GM18867 (cell line): ENCODE measurements at regions not wholly inside any gene's neighbourhood (a gene's known extent, or its start where the extent isn't known, plus 50 kb on each side); places are given as distances from the start of the nearest gene placed in this dataset.
"Not testable (repeated sequence)": the region's sequence is repeated elsewhere in the genome, so short reads cannot be mapped to it uniquely, and the experiment has no call there.

Experiments used
- ATAC-seq: cut with Tn5 transposase; IDR thresholded peaks from one replicate; pipeline ENCODE4 v1.9.1; 2021; ENCODE audit warnings: mild to moderate bottlenecking, moderate library complexity; ENCODE audit not compliant: unreplicated experiment

DNA sequence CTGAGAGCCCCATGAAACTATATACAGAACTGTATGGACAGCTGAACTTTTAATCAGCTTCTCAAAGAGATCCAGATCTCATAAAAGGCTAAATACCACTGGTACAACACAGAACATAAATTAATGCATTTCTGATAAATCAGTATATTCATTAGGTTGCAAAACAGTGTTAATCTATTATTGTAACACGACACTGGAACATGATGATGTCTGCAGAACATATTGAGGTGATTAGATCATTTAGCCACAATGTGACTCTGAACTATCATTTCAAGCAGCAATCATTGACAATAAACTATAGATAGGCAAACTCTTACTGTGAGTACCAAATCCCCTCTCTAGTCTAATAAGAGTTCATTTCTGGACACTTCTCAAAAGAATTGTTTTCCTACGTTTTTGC is 50.3 kb downstream of the GASK1B start:
- ATAC-seq, result no peak

DNA sequence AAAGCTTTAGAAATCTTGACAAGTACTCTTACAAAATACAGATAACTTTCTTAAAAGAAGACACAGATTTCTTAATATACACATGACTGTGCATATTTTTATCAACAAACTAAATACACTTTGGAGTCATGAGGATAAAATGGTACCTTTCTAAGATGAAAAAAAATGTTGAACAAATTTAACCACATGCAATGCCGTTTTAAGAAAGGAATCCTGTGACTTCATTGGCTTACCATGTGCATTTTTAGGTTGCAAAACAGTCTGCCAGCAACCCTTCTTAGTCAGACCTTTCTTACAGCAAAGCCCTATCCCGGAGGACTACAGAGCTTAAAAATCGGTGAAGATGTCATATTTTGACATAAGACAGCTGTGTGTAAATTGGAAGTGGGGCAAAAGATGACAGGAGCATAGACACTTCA is 51.7 kb downstream of the GASK1B start:
- no peak for ATAC-seq

DNA sequence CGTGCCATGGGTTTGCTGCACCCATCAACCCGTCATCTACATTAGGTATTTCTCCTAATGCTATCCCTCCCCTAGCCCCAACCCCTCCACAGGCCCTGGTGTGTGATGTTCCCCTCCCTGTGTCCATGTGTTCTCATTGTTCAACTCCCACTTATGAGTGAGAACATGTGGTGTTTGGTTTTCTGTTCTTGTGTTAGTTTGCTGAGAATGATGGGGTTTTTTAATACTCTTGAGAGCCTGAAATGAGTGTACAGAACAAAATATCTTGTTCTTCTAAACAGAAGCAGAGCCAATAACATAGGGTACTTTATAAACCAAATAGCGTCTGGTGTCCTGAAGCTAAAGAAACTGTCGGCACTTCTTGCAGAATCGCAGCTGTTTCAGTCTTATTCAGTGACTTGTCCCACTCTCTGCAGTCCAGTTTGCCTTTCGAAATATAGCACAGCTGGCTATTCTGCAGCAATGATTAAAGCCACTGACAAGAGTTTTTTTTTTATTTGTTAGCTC is 52.1 kb downstream of the GASK1B start:
- ATAC-seq, result not testable (repeated sequence)

- no peak for ATAC-seq
Measured at GRCh38 chr4:158112611-158113010, 60.2 kb downstream of the GASK1B start.

GRCh38 chr4:158111241-158111640 is 61.6 kb downstream of the GASK1B start:
- ATAC-seq, result no peak

DNA sequence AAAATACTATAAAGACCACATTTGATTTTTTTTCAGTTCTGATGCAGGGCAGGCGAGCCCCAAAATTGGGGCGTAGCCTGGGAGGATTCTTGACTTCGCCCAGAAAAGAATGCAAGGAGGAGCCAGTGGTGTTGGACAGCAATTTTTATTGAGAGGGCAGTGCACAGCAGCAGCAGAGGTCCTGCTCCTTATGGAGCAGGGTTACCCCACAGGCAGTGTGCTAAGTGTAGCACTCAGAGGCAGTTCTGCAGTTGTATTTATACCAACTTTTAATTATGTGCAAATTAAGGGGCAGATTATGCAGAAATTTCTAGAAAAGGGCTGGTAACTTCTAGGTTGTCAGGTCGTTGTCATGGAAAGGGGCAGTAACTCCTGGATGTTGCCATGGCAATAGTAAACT is 69.9 kb downstream of the GASK1B start:
- no peak for ATAC-seq

GRCh38 chr4:158099686-158100085 is 73.1 kb downstream of the GASK1B start:
- ATAC-seq, result no peak

DNA sequence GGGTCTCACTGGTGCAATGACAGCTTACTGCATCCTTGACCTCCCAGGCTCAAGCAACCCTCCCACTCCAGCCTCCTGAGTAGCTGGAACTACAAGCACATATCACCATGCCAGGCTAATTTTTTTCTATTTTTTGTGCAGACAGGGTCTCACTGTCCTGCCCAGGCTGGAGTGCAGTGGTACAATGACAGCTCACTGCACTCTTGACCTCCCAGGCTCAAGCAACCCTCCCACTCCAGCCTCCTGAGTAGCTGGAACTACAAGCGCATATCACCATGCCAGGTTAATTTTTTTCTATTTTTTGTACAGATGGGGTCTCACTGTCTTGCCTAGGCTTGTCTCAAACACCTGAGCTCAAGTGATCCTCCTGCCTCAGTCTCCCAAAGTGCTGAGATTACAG is 74.0 kb downstream of the GASK1B start:
- no peak for ATAC-seq

- no peak for ATAC-seq
Measured at GRCh38 chr4:158094413-158095134, 78.3 kb downstream of the GASK1B start.

GRCh38 chr4:158090323-158090722 is 82.5 kb downstream of the GASK1B start:
- no peak for ATAC-seq

- not testable (repeated sequence) for ATAC-seq
Measured at GRCh38 chr4:158089897-158090296, 82.9 kb downstream of the GASK1B start.

DNA sequence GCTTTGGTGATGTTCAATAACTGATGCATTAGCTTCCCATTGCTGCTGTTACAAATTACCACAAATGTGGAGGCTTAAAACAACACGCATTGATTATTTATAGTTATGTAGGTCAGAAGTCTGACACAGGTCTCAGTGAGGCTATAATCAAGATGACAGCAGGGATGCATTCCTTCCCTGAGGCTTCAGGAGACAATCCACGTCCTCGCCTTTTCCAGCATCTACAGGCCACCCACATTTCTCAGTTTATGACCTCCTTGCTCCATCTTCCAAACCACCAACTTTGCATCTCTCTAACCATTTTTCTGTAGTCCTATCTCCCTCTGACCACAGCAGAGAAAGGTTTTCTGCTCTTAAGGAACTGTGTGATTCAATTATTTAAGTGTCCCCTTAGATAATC is 92.5 kb downstream of the GASK1B start:
- ATAC-seq, result no peak

DNA sequence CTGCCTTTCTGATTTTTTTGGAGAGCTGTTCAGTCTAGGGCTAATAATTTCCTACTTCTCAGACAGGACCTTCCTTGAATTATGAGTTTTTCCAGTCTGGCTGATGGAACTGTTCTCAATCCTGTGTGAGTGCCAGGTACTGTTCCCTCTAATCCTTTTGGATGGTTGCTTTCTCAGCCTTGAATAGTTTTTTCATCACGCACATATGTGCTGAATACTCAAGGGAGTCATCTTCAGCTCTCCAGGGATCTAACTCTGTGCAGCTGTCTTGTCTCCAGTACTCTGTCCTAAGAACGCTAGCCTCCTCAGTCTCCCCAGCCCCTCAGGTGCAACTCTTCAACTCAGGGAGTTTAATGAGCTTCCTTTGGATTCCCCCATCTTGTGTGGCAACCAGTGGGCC is 93.2 kb downstream of the GASK1B start:
- ATAC-seq, result no peak

GRCh38 chr4:158077835-158078234 is 95.0 kb downstream of the GASK1B start:
- ATAC-seq, result no peak

- ATAC-seq, result no peak
Measured at GRCh38 chr4:158074851-158075250, 98.0 kb downstream of the GASK1B start.

DNA sequence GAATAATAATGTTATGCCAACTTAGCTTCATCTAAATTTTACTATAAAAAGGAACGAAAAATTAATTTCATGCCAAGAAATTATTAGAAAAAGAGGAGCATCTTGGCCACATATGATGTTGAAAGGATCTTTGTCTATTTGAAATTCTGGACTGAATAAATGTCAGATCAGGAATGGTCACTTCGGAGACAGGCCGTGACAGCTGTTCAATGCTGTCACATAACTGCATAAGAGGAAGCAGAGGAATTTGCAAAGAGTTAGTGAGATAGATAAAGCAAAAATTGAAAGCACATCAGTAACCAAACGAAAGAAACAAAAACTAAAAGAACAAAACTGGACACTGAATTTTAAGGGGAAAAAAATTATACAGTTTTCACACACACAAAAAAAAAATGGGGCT is 100.9 kb downstream of the GASK1B start:
- ATAC-seq, result no peak

DNA sequence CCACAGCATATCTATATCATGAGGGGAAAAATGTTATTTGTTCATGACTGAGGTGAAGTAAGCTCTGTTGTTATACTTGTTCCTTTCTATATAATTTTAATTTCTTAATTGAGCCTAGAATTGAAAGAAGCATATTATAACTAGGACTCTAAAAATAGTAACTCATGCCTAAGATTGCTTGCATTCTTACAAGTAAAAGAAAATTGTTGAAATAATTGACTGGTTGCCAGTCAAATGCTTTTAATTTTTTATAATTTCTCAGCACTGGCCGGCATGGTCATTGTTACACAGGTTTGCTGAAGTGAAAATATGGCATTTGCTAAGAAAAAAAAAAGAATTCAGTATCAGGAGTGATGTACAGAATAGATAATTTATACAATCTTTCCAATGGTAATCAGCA is 104.8 kb downstream of the GASK1B start:
- ATAC-seq, result no peak

GRCh38 chr4:158067646-158068045 is 105.2 kb downstream of the GASK1B start:
- no peak for ATAC-seq

DNA sequence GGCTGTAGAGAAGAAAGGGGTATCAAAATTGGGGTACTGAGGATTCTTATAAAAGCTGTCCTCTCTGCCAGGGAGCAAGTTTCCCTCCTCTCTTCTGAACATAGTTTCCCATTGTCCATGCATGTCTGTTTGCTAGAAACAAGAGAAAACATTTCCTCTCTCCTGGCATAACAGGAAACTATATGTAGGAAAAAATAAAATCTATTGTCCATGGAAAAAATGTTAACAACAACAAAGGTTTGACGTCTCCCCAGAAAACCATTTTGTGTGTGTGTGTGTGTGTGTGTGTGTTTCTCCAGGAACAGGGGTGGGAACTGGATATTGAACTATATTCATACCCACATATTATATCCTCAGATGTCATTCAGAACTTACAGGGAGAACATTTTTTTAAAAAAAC is 107.2 kb downstream of the GASK1B start:
- no peak for ATAC-seq

- no peak for ATAC-seq
Measured at GRCh38 chr4:158065176-158065575, 107.6 kb downstream of the GASK1B start.

DNA sequence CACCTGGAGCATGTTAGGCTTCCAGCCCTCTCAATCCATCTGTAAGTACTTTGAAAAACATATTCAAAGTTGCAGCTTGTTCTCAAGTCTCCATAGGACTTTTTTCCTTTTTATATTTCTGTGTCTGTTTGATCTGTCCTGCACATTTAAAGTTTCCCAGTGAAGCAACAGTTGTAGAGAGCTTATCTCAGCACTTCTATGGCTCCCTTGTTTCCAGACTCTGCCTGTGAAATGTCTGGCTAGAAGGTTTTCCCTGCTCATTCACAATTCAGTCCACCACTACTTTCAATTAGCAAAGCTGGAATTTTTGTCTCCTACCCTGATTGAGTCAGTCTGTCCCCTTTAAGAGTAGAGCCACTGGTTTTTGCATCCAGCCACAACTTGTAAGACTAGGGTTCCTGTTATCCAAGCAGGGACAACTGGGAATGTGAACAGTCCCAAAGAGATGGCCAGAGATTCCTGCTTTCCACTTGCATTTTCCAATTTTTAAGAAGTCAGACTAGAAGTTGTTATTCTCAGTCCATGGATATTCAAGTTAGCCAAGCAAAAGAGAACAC is 116.1 kb downstream of the GASK1B start:
- ATAC-seq, result no peak

DNA sequence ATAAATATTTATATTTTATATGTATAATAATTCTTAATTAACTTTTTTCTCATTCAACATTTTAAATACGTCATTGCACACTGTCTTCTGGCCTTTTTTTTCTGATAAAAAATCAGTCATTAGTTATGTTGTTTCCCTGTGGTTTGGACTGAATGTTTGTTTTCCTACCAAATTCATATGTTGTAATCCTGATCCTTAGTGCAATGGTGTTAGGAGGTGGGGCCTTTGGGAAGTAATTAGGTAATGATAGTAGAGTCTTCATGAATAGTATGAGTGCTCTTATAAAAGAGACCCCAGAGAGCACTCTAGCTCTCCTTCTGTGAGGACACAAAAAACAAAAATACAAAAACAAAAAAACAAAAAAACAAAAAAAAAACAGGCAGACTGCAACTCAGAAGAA is 117.2 kb downstream of the GASK1B start:
- no peak for ATAC-seq

- ATAC-seq, result no peak
Measured at GRCh38 chr4:158053801-158054200, 119.0 kb downstream of the GASK1B start.
